ENCODE measurements at regions not wholly inside any gene's neighbourhood (a gene's known extent, or its start where the extent isn't known, plus 50 kb on each side); places are given as distances from the start of the nearest gene placed in this dataset.

GRCh38 chr17:63041251-63041650 is 75.2 kb downstream of the TANC2 start (continued):
- TF ChIP-seq, protein P1, sequence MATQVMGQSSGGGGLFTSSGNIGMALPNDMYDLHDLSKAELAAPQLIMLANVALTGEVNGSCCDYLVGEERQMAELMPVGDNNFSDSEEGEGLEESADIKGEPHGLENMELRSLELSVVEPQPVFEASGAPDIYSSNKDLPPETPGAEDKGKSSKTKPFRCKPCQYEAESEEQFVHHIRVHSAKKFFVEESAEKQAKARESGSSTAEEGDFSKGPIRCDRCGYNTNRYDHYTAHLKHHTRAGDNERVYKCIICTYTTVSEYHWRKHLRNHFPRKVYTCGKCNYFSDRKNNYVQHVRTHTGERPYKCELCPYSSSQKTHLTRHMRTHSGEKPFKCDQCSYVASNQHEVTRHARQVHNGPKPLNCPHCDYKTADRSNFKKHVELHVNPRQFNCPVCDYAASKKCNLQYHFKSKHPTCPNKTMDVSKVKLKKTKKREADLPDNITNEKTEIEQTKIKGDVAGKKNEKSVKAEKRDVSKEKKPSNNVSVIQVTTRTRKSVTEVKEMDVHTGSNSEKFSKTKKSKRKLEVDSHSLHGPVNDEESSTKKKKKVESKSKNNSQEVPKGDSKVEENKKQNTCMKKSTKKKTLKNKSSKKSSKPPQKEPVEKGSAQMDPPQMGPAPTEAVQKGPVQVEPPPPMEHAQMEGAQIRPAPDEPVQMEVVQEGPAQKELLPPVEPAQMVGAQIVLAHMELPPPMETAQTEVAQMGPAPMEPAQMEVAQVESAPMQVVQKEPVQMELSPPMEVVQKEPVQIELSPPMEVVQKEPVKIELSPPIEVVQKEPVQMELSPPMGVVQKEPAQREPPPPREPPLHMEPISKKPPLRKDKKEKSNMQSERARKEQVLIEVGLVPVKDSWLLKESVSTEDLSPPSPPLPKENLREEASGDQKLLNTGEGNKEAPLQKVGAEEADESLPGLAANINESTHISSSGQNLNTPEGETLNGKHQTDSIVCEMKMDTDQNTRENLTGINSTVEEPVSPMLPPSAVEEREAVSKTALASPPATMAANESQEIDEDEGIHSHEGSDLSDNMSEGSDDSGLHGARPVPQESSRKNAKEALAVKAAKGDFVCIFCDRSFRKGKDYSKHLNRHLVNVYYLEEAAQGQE (IDR thresholded peaks at IDR 0.05; ENCODE audit: low read depth, low read length): no peak
- no peak for TF ChIP-seq SMC3 (IDR thresholded peaks at IDR 0.05; ENCODE audit: low read depth, low read length)
- no peak for TF ChIP-seq NRF1 (IDR thresholded peaks at IDR 0.05; ENCODE audit: low read depth, low read length)
- no peak for TF ChIP-seq TCF12 (IDR thresholded peaks at IDR 0.05)
- TF ChIP-seq RCOR1 (IDR thresholded peaks at IDR 0.05; ENCODE audit: low read length): no peak
- no peak for TF ChIP-seq JUND (IDR thresholded peaks at IDR 0.05)

DNA sequence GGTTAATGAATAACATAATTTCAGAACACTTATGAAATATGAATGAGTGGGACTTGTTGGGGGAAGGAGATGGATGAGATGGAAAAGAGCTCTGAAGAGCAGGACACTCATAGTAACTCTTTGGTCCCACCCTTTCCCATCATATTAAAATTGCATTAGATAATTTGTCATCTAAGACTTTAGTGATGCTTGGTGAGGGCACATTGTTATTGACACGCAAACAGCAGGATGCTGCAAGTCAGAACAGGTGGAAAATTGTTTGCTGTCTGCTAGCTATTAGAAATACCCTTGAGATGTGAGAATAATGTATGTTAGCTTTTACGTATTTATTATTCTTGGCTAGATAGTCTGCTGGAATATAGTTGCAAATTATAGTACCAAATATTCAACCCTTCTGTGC is 75.7 kb downstream of the TANC2 start:
- H3K9me3 ChIP-seq: no peaks in the 10 kb centered on the region; the same call in 1 of the 2 replicates
- H3K36me3 ChIP-seq (replicated peaks in 1 of 2; ENCODE audit: control insufficient read depth in 1 of 2, insufficient read depth in 2 of 2, low read length in 1 of 2): peaks cover 0 to 5% of the 10 kb centered on the region in 2 experiments
- no peak for DNase-seq
- POLR2A ChIA-PET: no interaction called here
- WGBS (ENCODE audit: low lambda C conversion rate): 96% methylated on average over 2 of the region's 2 CpGs
- H4K20me1 ChIP-seq (ENCODE audit: insufficient read depth): peaks cover 30% of the 10 kb centered on the region
- no peak overlapping the region for H3K9ac ChIP-seq
- no peaks in the 10 kb centered on the region for H3K27me3 ChIP-seq (ENCODE audit: insufficient read depth)
- H3K4me2 ChIP-seq: no peak overlapping the region
- H3K4me1 ChIP-seq (ENCODE audit: control insufficient read depth in 1 of 2, insufficient read depth in 2 of 2, low read depth in 1 of 2, low read length in 1 of 2): peaks cover 24 to 28% of the 10 kb centered on the region in 2 experiments; a peak in 3 of 4 replicates
- H2AFZ ChIP-seq (ENCODE audit: low read depth): no peak overlapping the region
- TF ChIP-seq, protein P2, sequence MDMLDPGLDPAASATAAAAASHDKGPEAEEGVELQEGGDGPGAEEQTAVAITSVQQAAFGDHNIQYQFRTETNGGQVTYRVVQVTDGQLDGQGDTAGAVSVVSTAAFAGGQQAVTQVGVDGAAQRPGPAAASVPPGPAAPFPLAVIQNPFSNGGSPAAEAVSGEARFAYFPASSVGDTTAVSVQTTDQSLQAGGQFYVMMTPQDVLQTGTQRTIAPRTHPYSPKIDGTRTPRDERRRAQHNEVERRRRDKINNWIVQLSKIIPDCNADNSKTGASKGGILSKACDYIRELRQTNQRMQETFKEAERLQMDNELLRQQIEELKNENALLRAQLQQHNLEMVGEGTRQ (IDR thresholded peaks at IDR 0.05; ENCODE audit: borderline replicate concordance, low read depth, low read length): no peak
- TF ChIP-seq RCOR1 (IDR thresholded peaks at IDR 0.05; ENCODE audit: low read length) (no peak), TAF1 (IDR thresholded peaks at IDR 0.05; ENCODE audit: borderline replicate concordance, low read depth, low read length) (no peak), USF1 (IDR thresholded peaks at IDR 0.05; ENCODE audit: borderline replicate concordance, low read depth) (no peak), SMC3 (IDR thresholded peaks at IDR 0.05; ENCODE audit: low read depth, low read length) (no peak)
- TF ChIP-seq, protein P3, sequence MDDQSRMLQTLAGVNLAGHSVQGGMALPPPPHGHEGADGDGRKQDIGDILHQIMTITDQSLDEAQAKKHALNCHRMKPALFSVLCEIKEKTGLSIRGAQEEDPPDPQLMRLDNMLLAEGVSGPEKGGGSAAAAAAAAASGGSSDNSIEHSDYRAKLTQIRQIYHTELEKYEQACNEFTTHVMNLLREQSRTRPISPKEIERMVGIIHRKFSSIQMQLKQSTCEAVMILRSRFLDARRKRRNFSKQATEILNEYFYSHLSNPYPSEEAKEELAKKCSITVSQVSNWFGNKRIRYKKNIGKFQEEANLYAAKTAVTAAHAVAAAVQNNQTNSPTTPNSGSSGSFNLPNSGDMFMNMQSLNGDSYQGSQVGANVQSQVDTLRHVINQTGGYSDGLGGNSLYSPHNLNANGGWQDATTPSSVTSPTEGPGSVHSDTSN (IDR thresholded peaks at IDR 0.05): no peak
- no peak overlapping the region for H3K4me3 ChIP-seq (ENCODE audit: low read depth in 2 of 2, low read length in 1 of 2)
- CTCF ChIA-PET: interaction anchor here (0.6 to 1.7 kb wide), 5 partner anchors 11 to 365 kb away, joined by 3 to 6 read pairs (median 3); no protein-coding TSS in a partner anchor
- H3K27ac ChIP-seq (ENCODE audit: low read depth in 2 of 2, low read length in 1 of 2): no peak overlapping the region
- no peaks in the 10 kb centered on the region for H3K9me2 ChIP-seq
- H3F3A ChIP-seq (replicated peaks; ENCODE audit: insufficient read depth): peaks cover 14% of the 10 kb centered on the region
- H3K79me2 ChIP-seq (ENCODE audit: insufficient read depth): peaks cover 98% of the 10 kb centered on the region
